Trophoblast cell (in vitro differentiated cells and primary cell): ENCODE measurements at regions not wholly inside any gene's neighbourhood (a gene's known extent, or its start where the extent isn't known, plus 50 kb on each side); places are given as distances from the start of the nearest gene placed in this dataset.
A peak's percentile ranks its signal among the peaks of the same experiment; 100 is the strongest.

ENCODE experiments used
- DNase-seq, 2 donors: peaks; one replicate each; pipeline ENCODE4 v3.0.0-alpha.2; 2016
- H2AFZ ChIP-seq: 2 replicates; pipeline ENCODE4 v1.6.1; 2013; ENCODE audit warnings: low read length, moderate library complexity, mild to moderate bottlenecking; ENCODE audit not compliant: insufficient read depth, poor library complexity
- H2AK5ac ChIP-seq: 2 replicates; pipeline ENCODE4 v1.6.1; 2013; ENCODE audit warnings: mild to moderate bottlenecking, low read length
- H2BK120ac ChIP-seq: 2 replicates; pipeline ENCODE4 v1.6.1; 2013; ENCODE audit warnings: low read length, mild to moderate bottlenecking, moderate library complexity; ENCODE audit not compliant: insufficient read depth, poor library complexity
- H2BK12ac ChIP-seq: 2 replicates; pipeline ENCODE4 v1.6.1; 2013; ENCODE audit warnings: mild to moderate bottlenecking, low read length, moderate library complexity
- H2BK5ac ChIP-seq: 2 replicates; pipeline ENCODE4 v1.6.1; 2013; ENCODE audit warnings: low read length, low read depth, moderate library complexity, mild to moderate bottlenecking; ENCODE audit not compliant: poor library complexity
- H3K14ac ChIP-seq: 2 replicates; pipeline ENCODE4 v1.6.1; 2013; ENCODE audit warnings: mild to moderate bottlenecking, low read length
- H3K18ac ChIP-seq: 2 replicates; pipeline ENCODE4 v1.6.1; 2013; ENCODE audit warnings: mild to moderate bottlenecking, low read length
- H3K23ac ChIP-seq: 2 replicates; pipeline ENCODE4 v1.6.1; 2013; ENCODE audit warnings: low read length
- H3K27ac ChIP-seq: 2 replicates; pipeline ENCODE4 v1.5.1; 2013; ENCODE audit warnings: low read depth, mild to moderate bottlenecking, inconsistent platforms, low read length, moderate library complexity
- H3K27me3 ChIP-seq: 2 replicates; pipeline ENCODE4 v1.6.1; 2013; ENCODE audit warnings: inconsistent platforms, mild to moderate bottlenecking, low read length, moderate library complexity; ENCODE audit not compliant: insufficient read depth
- H3K36me3 ChIP-seq, 2 experiments: 1 replicate in 1 of 2; 2 replicates in 1 of 2; pipeline ENCODE4 v1.6.1; 2013; ENCODE audit warnings: low read length in 2 of 2, mild to moderate bottlenecking in 2 of 2, moderate library complexity in 1 of 2; ENCODE audit not compliant: insufficient read depth in 2 of 2, control insufficient read depth in 1 of 2
- H3K4ac ChIP-seq: 2 replicates; pipeline ENCODE4 v1.6.1; 2013; ENCODE audit warnings: low read depth, mild to moderate bottlenecking, low read length, moderate library complexity
- H3K4me1 ChIP-seq, 2 experiments: 1 replicate in 1 of 2; 2 replicates in 1 of 2; pipeline ENCODE4 v1.6.1; 2013; ENCODE audit warnings: low read length in 2 of 2, mild to moderate bottlenecking in 2 of 2, moderate library complexity in 1 of 2; ENCODE audit not compliant: insufficient read depth in 2 of 2, control insufficient read depth in 1 of 2
- H3K4me2 ChIP-seq: 2 replicates; pipeline ENCODE4 v1.6.1; 2013; ENCODE audit warnings: inconsistent platforms, mild to moderate bottlenecking, low read length, moderate library complexity
- H3K4me3 ChIP-seq: 2 replicates; pipeline ENCODE4 v1.5.1; 2013; ENCODE audit warnings: mild to moderate bottlenecking, low read depth, low read length, inconsistent platforms
- H3K79me1 ChIP-seq: one replicate; pipeline ENCODE4 v1.6.1; 2013; ENCODE audit warnings: low read length
- H3K79me2 ChIP-seq: 2 replicates; pipeline ENCODE4 v1.6.1; 2013; ENCODE audit warnings: low read length, mild to moderate bottlenecking; ENCODE audit not compliant: control insufficient read depth, insufficient read depth, poor library complexity
- H3K9ac ChIP-seq: 2 replicates; pipeline ENCODE4 v1.6.1; 2013; ENCODE audit warnings: mild to moderate bottlenecking, low read length
- H3K9me3 ChIP-seq: 2 replicates; pipeline ENCODE4 v1.6.1; 2013; ENCODE audit warnings: low read depth, mild to moderate bottlenecking, control low read depth, inconsistent platforms, low read length; ENCODE audit not compliant: insufficient read depth
- H4K12ac ChIP-seq: 2 replicates; pipeline ENCODE4 v1.6.1; 2013; ENCODE audit warnings: low read depth, mild to moderate bottlenecking, low read length, moderate library complexity
- H4K8ac ChIP-seq: 2 replicates; pipeline ENCODE4 v1.6.1; 2013; ENCODE audit warnings: low read depth, mild to moderate bottlenecking, low read length, moderate library complexity
- H4K91ac ChIP-seq: one replicate; pipeline ENCODE4 v1.6.1; 2013; ENCODE audit warnings: low read depth, mild to moderate bottlenecking, low read length, moderate library complexity
- WGBS: extraction: QIAGEN DNeasy Blood & Tissue Kit; methylation state at CpG from one replicate; pipeline ENCODE4 v1.1.7; 2013; ENCODE audit warnings: missing lambda C conversion rate; ENCODE audit not compliant: insufficient read length, insufficient coverage; ENCODE audit errors: extremely low coverage; 5-methylcytosine and 5-hydroxymethylcytosine counted together

DNA sequence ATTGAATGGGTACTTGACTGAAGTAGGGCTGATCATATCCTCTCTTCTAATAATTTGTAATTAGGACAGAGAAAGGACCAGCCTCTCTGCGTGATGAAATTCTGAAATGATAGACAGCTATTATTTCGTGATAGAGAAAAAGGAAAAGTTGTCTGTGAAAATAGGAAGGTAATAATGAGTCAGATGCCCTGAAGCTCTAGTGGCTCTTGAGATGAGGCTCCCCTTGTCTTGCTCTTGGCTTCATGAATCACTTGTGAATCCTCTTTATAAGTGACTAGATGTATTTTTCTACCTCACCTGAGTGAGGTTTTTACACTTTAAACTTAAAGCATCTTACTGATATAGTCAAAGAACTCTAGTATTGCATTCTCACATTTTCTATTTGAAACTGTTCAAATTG, 888.9 kb downstream of the PCDH18 start:
- no peak overlapping the region for H2BK5ac ChIP-seq
- no CpG with 5 or more reads among the region's 2 CpGs for WGBS

GRCh38 chr4:136637071-136637777, 895.1 kb downstream of the PCDH18 start:
- no peak overlapping the region for H3K14ac ChIP-seq
- H2BK5ac ChIP-seq, result no peak overlapping the region

More for the DNA sequence above, 888.9 kb downstream of the PCDH18 start:
- Histone ChIP-seq H3K36me3 (no peaks in the 10 kb centered on the region), H3K9me3 (peaks cover 3% of the 10 kb centered on the region), H2AK5ac (no peak overlapping the region), H3K18ac (no peak overlapping the region), H4K8ac (no peak overlapping the region), H2BK120ac (no peak overlapping the region), H3K4ac (no peak overlapping the region), H3K23ac (no peak overlapping the region), H2BK12ac (no peak overlapping the region), H3K9ac (no peak overlapping the region), H3K4me3 (no peak overlapping the region), H3K4me1 (no peaks in the 10 kb centered on the region), H3K27ac (no peak overlapping the region), H3K79me2 (no peaks in the 10 kb centered on the region), H3K4me2 (no peak overlapping the region), H2AFZ (no peak overlapping the region), H3K14ac (no peak overlapping the region), H3K27me3 (no peaks in the 10 kb centered on the region), H3K79me1 (no peaks in the 10 kb centered on the region), H4K91ac (no peak overlapping the region), H4K12ac (no peak overlapping the region)
- no peak for DNase-seq

DNA sequence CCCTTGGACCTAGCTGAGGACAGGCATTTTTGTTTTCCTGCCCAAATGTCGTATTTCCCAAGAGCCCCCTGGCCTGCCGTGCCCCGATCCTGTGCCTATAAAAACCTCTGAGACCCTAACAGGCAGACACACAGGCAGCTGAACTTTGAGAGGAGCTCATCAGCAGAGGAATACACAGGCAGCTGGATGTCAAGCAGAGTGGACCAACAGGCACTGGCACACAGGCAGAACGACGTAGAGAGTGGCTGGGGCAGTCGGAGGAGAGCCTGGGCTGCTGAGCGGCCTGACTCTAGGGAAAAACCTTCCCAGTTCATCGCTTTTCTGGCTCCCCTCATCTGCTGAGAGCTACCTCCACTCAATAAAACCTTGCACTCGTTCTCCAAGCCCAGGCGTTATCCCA, 896.1 kb downstream of the PCDH18 start:
- no peaks in the 10 kb centered on the region for H3K27me3 ChIP-seq
- peaks cover 3% of the 10 kb centered on the region for H3K9me3 ChIP-seq
- H2BK5ac ChIP-seq, result no peak overlapping the region
- H3K23ac ChIP-seq, result no peak overlapping the region
- H3K14ac ChIP-seq, result no peak overlapping the region
- no peak overlapping the region for H4K12ac ChIP-seq
- no peak overlapping the region for H2AFZ ChIP-seq
- H2AK5ac ChIP-seq, result no peak overlapping the region
- H4K91ac ChIP-seq, result no peak overlapping the region
- no peak for DNase-seq
- H2BK12ac ChIP-seq, result no peak overlapping the region
- no peaks in the 10 kb centered on the region for H3K4me1 ChIP-seq
- H3K27ac ChIP-seq, result no peak overlapping the region
- H3K79me2 ChIP-seq, result no peaks in the 10 kb centered on the region
- no peaks in the 10 kb centered on the region for H3K36me3 ChIP-seq
- no peaks in the 10 kb centered on the region for H3K79me1 ChIP-seq
- no peak overlapping the region for H4K8ac ChIP-seq
- H3K4me3 ChIP-seq, result no peak overlapping the region
- no peak overlapping the region for H2BK120ac ChIP-seq
- no peak overlapping the region for H3K18ac ChIP-seq
- no peak overlapping the region for H3K4ac ChIP-seq
- no CpG with 5 or more reads among the region's 10 CpGs for WGBS
- H3K9ac ChIP-seq, result no peak overlapping the region
- no peak overlapping the region for H3K4me2 ChIP-seq

More at GRCh38 chr4:136637071-136637777, 895.1 kb downstream of the PCDH18 start:
- Histone ChIP-seq H3K18ac (no peak overlapping the region), H3K4ac (no peak overlapping the region), H4K91ac (no peak overlapping the region), H4K8ac (no peak overlapping the region), H4K12ac (no peak overlapping the region), H3K36me3 (no peaks in the 10 kb centered on the region), H3K4me1 (no peaks in the 10 kb centered on the region), H3K9ac (no peak overlapping the region), H3K4me2 (no peak overlapping the region), H3K23ac (no peak overlapping the region), H3K9me3 (peaks cover 3% of the 10 kb centered on the region), H3K4me3 (no peak overlapping the region), H2BK120ac (no peak overlapping the region), H2BK12ac (no peak overlapping the region), H3K27ac (no peak overlapping the region), H2AK5ac (no peak overlapping the region), H3K79me2 (no peaks in the 10 kb centered on the region), H3K79me1 (no peaks in the 10 kb centered on the region), H2AFZ (no peak overlapping the region), H3K27me3 (no peaks in the 10 kb centered on the region)
- peak in 1 of 2 donors; percentile 45 for DNase-seq
- WGBS, result no CpG with 5 or more reads among the region's 9 CpGs

DNA sequence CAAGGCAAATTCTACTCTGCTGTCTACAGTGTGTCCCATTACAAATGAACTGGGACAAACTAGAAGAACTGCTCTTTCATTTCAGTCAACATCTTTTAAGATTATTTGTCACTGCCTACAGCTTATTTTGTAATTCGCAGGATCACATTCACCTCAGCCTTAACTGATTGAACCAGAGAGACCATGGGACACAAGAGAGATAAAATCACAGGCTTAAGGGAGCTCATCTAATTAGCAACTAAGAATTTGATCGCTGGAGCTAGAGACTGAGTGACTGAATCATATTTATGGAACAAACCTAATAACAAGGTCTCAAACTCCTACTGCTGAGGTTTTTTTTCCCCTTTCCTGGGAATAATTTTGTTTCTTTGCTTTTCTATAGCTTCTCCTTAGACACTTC, 898.2 kb downstream of the PCDH18 start:
- Histone ChIP-seq H3K79me1 (no peaks in the 10 kb centered on the region), H2BK12ac (no peak overlapping the region), H3K9me3 (no peaks in the 10 kb centered on the region), H2AK5ac (no peak overlapping the region), H4K8ac (no peak overlapping the region), H3K4me2 (no peak overlapping the region), H2BK5ac (no peak overlapping the region), H3K79me2 (no peaks in the 10 kb centered on the region), H2AFZ (no peak overlapping the region), H2BK120ac (no peak overlapping the region), H3K4me1 (no peaks in the 10 kb centered on the region), H3K4me3 (no peak overlapping the region), H4K12ac (no peak overlapping the region), H3K9ac (no peak overlapping the region), H3K23ac (no peak overlapping the region), H3K27ac (no peak overlapping the region), H4K91ac (no peak overlapping the region), H3K18ac (no peak overlapping the region), H3K4ac (no peak overlapping the region), H3K36me3 (no peaks in the 10 kb centered on the region), H3K14ac (no peak overlapping the region), H3K27me3 (no peaks in the 10 kb centered on the region)
- no CpG with 5 or more reads among the region's 2 CpGs for WGBS
- DNase-seq, result no peak
